HG03442 (cell line): ENCODE measurements at regions not wholly inside any gene's neighbourhood (a gene's known extent, or its start where the extent isn't known, plus 50 kb on each side); places are given as distances from the start of the nearest gene placed in this dataset.
"Not testable (repeated sequence)": the region's sequence is repeated elsewhere in the genome, so short reads cannot be mapped to it uniquely, and the experiment has no call there.

Experiments used
- ATAC-seq: cut with Tn5 transposase; IDR thresholded peaks from one replicate; pipeline ENCODE4 v1.9.1; 2021; ENCODE audit warnings: mild to moderate bottlenecking, moderate library complexity; ENCODE audit not compliant: unreplicated experiment

GRCh38 chr5:152606776-152607364 lies 201.8 kb upstream of the NMUR2 start:
- no peak for ATAC-seq

DNA sequence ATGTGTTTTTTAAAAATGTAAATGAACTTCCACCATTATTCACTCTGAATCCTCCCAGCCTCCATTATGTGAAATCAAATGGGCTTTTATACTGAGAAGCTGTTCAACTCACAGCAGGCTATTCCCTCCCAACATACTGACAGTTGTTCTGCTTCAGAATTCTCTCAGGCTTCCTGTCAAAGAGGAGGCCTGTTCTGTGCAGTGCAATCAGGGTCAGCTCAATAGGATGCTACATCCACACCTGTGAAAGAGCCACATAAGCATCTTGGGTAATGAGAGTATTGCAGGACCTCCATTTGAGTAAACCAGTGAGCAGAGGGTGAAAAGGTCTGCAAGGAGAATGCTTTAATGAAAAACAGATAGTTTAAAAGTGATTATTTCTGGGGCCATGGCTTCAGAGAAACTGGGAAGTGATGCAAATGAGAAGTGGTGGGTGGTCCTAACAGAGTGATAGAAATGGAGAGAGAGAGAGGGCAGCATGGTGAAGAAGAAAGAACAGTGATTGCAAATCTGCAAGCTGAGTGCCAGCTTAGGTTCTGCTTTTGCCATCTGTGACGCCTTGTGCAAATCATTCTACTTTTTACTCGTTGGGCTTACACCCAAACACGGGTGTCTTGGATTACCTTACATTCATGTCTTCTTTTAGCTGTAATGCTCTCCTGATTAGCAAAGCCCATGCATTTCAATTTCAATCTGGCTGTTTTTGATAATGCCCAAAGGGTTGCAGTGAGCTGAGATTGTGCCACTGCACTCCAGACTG lies 202.5 kb upstream of the NMUR2 start:
- ATAC-seq = no peak

DNA sequence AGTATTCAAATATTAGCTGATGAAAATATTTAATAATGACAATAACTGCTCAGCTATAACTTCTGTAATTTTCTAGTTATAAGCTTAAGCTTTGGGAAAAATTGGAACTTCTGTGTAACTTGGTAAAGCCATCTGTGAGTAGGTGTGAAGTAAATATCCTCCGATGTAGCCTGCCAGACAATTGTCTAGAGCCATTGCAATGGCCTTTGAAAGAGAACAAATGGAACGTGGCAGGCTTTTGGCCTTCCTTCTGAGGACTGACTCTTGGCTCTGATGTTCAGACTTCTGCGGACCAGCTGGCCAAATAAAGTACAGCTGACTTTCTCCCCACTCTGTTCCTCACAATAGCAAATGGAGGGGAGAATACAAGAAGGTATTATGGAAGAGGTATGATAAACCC lies 203.4 kb upstream of the NMUR2 start:
- no peak for ATAC-seq

- no peak for ATAC-seq
These were observed 214.7 kb upstream of the NMUR2 start for GRCh38 chr5:152619756-152620155.

DNA sequence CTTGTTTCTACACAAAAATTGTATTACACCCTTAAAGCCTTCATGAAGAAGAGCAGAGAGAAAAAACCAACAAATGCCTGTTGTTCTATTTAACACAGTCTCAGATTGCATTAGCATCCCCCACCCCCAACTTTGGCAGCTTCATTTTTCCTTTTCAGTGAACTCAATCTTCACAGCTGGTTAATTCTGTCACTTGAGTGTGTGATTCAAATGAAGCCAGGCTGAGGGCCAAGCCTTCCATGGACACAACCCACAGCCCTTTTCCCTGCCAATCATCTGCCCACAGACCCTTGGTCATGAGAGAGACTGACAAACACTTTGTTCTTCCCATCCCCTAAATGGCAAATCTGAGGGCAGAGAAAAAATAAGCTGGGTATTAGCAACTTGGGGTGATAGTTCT lies 217.5 kb upstream of the NMUR2 start:
- ATAC-seq = no peak

DNA sequence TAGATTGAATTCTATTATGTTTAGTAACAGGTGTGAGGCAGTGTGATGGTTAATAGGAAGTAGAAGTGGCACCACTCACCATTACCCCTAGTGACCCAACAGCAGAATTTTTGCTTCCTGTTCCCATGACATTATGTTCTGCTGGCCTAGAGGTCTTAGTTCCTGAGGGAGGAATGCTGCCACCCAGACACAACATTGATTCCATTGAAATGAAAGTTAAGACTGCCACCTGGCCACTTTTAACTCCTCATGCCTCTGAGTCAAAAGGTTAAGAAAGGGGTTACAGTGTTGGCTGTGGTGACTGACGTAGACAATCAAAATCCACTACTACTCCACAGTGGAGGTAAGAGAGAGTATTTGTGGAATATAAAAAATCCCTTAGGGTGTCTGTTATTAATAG lies 218.9 kb upstream of the NMUR2 start:
- no peak for ATAC-seq

- no peak for ATAC-seq
These were observed 220.6 kb upstream of the NMUR2 start for GRCh38 chr5:152625696-152626095.

GRCh38 chr5:152631221-152631620 lies 226.1 kb upstream of the NMUR2 start:
- no peak for ATAC-seq

- no peak for ATAC-seq
These were observed 227.3 kb upstream of the NMUR2 start for GRCh38 chr5:152632360-152632759.

GRCh38 chr5:152634586-152634985 lies 229.5 kb upstream of the NMUR2 start:
- no peak for ATAC-seq

- ATAC-seq = no peak
These were observed 234.0 kb upstream of the NMUR2 start for GRCh38 chr5:152638996-152639552.

GRCh38 chr5:152641970-152642805 lies 237.1 kb upstream of the NMUR2 start:
- no peak for ATAC-seq

GRCh38 chr5:152642880-152643279 lies 237.8 kb upstream of the NMUR2 start:
- ATAC-seq = no peak

GRCh38 chr5:152644029-152644728 lies 239.1 kb upstream of the NMUR2 start:
- no peak for ATAC-seq

DNA sequence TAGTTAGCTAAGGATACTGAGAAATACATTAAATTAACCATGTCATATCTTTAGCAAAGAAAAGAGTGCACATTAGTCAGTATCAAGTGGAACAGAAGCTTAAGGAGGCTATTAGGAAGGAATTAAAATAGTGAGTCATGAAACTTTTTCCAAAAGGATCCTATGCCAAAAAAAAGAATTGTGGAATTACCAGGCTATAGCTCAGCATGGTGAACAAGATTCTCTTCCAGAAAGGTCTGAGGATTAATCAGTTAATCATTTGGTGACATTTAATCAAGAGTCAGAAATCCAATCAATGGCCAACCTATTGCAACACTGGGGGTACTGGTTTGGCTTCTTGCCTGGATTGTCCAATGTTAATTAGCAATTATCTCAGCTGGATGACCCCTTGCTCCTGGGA lies 244.5 kb upstream of the NMUR2 start:
- ATAC-seq = no peak

- ATAC-seq = no peak
These were observed 245.3 kb upstream of the NMUR2 start for GRCh38 chr5:152650413-152650812.

DNA sequence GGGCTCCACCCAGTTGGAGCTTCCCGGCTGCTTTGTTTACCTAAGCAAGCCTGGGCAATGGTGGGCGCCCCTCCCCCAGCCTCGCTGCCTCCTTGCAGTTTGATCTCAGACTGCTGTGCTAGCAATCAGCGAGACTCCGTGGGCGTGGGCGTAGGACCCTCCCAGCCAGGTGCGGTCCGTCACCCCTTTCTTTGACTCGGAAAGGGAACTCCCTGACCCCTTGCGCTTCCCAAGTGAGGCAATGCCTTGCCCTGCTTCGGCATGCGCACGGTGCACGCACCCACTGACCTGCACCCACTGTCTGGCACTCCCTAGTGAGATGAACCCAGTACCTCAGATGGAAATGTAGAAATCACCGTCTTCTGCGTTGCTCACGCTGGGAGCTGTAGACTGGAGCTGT lies 254.4 kb upstream of the NMUR2 start:
- ATAC-seq = not testable (repeated sequence)

GRCh38 chr5:152673601-152674000 lies 268.5 kb upstream of the NMUR2 start:
- ATAC-seq = no peak

DNA sequence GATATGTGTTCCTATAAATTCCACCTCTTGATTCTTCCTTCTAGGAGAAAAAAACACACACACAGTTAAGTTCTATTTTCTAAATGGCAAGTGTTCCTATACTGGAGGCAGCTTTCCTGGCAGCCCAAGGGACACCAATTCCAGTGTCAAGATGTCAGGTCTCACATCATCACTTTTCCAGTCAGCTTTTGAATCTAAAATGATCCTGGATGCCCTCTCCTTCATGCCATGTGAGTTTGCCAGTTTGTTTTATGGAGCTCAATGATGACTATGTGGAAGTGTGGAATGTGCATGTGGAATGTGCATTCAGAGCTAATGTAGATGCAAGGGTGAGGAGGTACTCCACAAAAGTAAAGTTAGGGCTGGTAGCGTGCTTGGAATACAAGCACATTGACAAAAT lies 269.3 kb upstream of the NMUR2 start:
- ATAC-seq = no peak

DNA sequence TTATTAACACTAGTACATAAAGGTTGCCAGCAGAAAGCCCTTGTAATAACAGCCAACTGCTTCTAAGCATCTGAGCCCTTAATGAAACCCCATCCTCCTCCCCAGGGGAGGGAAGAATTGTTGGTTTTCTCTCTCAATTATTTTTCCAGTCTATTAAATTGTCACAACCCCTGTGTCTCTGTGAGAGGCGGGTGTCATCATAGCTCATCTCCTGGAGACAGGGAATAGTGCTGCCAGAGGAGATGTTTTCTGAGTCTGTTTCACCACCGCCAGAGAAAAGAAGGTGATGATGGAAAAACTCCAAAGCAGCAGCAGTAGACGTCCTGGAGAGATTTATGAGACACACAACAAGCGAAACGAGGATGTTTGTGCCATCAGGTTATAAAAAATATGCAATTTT lies 271.1 kb upstream of the NMUR2 start:
- no peak for ATAC-seq

DNA sequence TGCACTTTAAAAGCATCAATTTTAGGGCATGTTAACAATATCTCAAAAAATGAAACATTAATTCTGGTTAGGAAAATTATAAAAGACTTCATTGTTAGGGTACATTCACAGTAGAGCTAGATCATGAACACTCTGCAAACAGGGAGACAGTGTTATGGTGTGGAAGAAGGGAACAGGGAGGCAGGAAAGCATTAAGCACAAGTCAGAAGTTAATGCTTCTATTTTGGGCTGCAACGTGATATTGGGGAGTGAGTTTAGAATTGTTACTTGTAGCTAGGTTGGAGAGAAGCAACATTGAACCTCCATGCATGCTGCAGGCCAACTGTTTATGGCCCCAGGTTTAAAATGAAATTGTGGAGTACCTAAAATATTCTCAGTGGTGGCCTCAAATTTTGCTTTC lies 278.1 kb upstream of the NMUR2 start:
- ATAC-seq = no peak
